ENCODE measurements at regions not wholly inside any gene's neighbourhood (a gene's known extent, or its start where the extent isn't known, plus 50 kb on each side); places are given as distances from the start of the nearest gene placed in this dataset.

DNA sequence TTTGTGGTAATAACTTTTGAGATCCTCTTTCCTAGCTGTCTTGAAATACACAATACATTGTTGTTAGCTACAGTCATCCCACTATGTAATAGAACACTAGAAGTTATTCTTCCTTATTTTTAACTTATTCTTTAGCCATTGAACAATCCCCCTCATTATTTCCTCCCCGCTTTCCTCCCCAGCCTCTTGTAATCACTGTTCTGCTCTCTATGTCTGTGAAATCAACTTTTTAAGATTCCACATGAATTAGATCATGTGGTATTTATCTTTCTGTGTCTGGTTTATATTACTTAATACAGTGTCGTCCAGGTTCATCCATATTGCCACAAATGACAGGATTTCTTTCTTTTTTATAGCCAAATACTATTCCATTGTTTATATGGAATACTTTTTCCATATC is 72.9 kb downstream of the SLC10A2 start:
- Mint-ChIP-seq H3K4me1 (no peaks in the 10 kb centered on the region), H3K4me3 (no peak overlapping the region), H3K9me3 (peaks cover 15% of the 10 kb centered on the region), H3K27me3 (no peaks in the 10 kb centered on the region), H3K36me3 (ENCODE audit: low read depth) (no peaks in the 10 kb centered on the region), H3K27ac (no peak overlapping the region)
- ATAC-seq (ENCODE audit: low read depth) (no peak), DNase-seq (no peak)
- TF ChIP-seq, protein P1, sequence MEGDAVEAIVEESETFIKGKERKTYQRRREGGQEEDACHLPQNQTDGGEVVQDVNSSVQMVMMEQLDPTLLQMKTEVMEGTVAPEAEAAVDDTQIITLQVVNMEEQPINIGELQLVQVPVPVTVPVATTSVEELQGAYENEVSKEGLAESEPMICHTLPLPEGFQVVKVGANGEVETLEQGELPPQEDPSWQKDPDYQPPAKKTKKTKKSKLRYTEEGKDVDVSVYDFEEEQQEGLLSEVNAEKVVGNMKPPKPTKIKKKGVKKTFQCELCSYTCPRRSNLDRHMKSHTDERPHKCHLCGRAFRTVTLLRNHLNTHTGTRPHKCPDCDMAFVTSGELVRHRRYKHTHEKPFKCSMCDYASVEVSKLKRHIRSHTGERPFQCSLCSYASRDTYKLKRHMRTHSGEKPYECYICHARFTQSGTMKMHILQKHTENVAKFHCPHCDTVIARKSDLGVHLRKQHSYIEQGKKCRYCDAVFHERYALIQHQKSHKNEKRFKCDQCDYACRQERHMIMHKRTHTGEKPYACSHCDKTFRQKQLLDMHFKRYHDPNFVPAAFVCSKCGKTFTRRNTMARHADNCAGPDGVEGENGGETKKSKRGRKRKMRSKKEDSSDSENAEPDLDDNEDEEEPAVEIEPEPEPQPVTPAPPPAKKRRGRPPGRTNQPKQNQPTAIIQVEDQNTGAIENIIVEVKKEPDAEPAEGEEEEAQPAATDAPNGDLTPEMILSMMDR (IDR thresholded peaks at IDR 0.05): no peak
- POLR2A ChIA-PET: no interaction called here
- CTCF ChIA-PET: no interaction called here
- intact Hi-C loops (cut with micrococcal nuclease): no loop called here

GRCh38 chr13:102984210-102984609 is 82.0 kb downstream of the SLC10A2 start:
- peaks cover 21% of the 10 kb centered on the region for H3K9me3 Mint-ChIP-seq
- H3K36me3 Mint-ChIP-seq (ENCODE audit: low read depth): peaks cover 3% of the 10 kb centered on the region
- H3K4me1 Mint-ChIP-seq: no peaks in the 10 kb centered on the region
- intact Hi-C loops (cut with micrococcal nuclease): no loop called here
- H3K27ac Mint-ChIP-seq: no peak overlapping the region
- ATAC-seq (ENCODE audit: low read depth) (no peak), DNase-seq (no peak)
- TF ChIP-seq, protein P1 (IDR thresholded peaks at IDR 0.05): no peak
- no peaks in the 10 kb centered on the region for H3K27me3 Mint-ChIP-seq
- CTCF ChIA-PET: no interaction called here
- no peak overlapping the region for H3K4me3 Mint-ChIP-seq
- POLR2A ChIA-PET: no interaction called here

GRCh38 chr13:102983496-102983895 is 82.7 kb downstream of the SLC10A2 start:
- ATAC-seq (ENCODE audit: low read depth): no peak
- Mint-ChIP-seq H3K4me1 (no peaks in the 10 kb centered on the region), H3K27ac (no peak overlapping the region), H3K9me3 (peaks cover 19% of the 10 kb centered on the region), H3K27me3 (no peaks in the 10 kb centered on the region), H3K4me3 (no peak overlapping the region), H3K36me3 (ENCODE audit: low read depth) (peaks cover 3% of the 10 kb centered on the region)
- intact Hi-C loops (cut with micrococcal nuclease): no loop called here
- ChIA-PET POLR2A (no interaction called here), CTCF (no interaction called here)
- DNase-seq: no peak
- TF ChIP-seq, protein P1 (IDR thresholded peaks at IDR 0.05): no peak

- POLR2A ChIA-PET: no interaction called here
- intact Hi-C loops (cut with micrococcal nuclease): no loop called here
- Mint-ChIP-seq H3K4me1 (no peaks in the 10 kb centered on the region), H3K36me3 (ENCODE audit: low read depth) (no peaks in the 10 kb centered on the region), H3K9me3 (no peaks in the 10 kb centered on the region), H3K27me3 (no peaks in the 10 kb centered on the region), H3K27ac (no peak overlapping the region), H3K4me3 (no peak overlapping the region)
- TF ChIP-seq, protein P1 (IDR thresholded peaks at IDR 0.05): no peak
- CTCF ChIA-PET: no interaction called here
- ATAC-seq (ENCODE audit: low read depth): no peak
- no peak for DNase-seq
These were observed 85.8 kb downstream of the SLC10A2 start for GRCh38 chr13:102980331-102980982.

DNA sequence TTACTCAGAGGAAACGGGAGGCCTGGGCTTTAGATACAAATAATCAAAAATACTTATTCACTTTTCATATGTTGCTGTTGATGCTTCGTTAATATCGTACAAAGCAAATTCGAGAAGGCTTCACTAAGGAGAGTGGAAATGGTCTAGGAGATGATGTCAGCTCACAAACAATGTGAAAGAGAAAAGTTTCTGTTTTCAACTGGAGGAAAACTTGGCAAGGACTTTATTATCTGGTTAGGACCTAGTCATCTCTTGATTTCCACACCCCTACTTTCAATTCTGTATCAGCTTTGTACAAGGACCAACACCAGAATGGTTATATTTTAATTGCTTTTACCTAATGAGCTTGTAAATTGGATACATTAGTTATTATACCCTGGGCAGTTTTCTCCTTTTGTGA is 88.0 kb downstream of the SLC10A2 start:
- intact Hi-C loops (cut with micrococcal nuclease): no loop called here
- H3K27ac Mint-ChIP-seq: no peak overlapping the region
- H3K36me3 Mint-ChIP-seq (ENCODE audit: low read depth): no peaks in the 10 kb centered on the region
- no peak for DNase-seq
- TF ChIP-seq, protein P1 (IDR thresholded peaks at IDR 0.05): no peak
- ChIA-PET POLR2A (no interaction called here), CTCF (no interaction called here)
- no peaks in the 10 kb centered on the region for H3K27me3 Mint-ChIP-seq
- no peak overlapping the region for H3K4me3 Mint-ChIP-seq
- H3K4me1 Mint-ChIP-seq: no peaks in the 10 kb centered on the region
- no peak for ATAC-seq (ENCODE audit: low read depth)
- H3K9me3 Mint-ChIP-seq: no peaks in the 10 kb centered on the region
